CD4-positive, alpha-beta T cell treated with Interleukin-6 for 4 hours (primary cell): ENCODE measurements at regions not wholly inside any gene's neighbourhood (a gene's known extent, or its start where the extent isn't known, plus 50 kb on each side); places are given as distances from the start of the nearest gene placed in this dataset.

Experiments
- DNase-seq: peaks from one replicate; pipeline ENCODE4 v3.0.0-alpha.2; 2020; ENCODE audit warnings: mixed read lengths

DNA sequence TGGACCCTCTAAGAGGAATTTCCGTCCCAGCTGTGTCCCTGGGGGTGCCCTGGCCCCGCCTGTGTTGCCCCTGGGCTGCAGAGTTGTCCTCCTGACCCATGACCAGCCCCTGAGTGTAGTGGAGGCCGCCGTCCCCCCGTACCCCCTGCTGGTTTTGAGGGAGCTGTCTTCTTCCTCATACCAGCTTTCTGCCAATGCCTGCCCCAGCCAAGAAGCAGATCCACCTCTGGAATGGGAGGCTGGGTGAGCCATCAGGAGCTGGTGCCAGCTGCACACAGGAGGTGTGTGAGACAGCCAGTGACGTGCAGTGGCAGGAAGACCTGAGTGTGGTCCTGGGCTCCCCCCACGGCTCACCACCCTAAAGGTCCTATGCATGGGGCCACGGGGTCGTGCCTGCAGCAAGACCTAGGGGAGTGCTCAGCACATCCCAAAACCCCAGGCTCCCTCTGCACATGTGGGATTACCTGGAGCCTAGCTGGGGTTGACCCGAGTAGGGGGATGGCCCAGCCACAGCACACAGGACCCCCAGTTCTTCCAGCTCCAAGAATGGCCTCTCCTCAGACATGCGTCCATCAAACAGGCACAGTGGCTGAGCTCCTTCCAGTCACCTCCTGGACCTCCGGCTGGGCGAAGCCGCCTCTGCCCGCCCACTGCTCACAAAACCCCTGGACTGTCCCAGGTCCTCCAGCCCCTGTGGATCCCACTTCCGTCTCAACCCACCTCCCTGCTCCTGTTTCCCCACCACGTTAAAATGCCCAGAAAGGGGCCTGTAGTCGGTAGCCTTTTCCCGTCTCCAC, 647.6 kb downstream of the BRD1 start:
- no peak for DNase-seq

DNA sequence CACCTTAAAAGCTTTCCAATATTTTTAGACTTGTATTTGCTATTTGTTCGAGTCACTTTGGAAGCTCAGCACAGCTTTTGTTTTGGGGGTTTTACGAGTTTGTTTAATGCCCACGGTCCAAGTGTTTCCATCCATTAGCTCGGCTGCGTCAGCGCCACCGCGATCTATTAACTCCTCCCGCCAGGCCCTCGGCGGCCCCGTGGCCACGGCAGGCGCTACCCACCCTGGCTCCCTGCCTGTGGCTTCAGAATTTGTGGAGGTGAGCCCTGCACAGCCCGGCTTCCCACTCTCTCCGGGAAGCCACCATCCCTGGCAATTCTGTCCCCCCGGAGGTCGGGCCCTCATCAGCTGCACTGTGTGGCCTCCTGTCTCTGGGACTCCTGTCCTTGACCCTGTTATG, 648.5 kb downstream of the BRD1 start:
- DNase-seq: no peak

- no peak for DNase-seq
Observed at GRCh38 chr22:49178246-49179005, 649.2 kb downstream of the BRD1 start.

- no peak for DNase-seq
Observed at GRCh38 chr22:49177666-49178065, 650.0 kb downstream of the BRD1 start.

- DNase-seq: no peak
Observed at GRCh38 chr22:49176956-49177355, 650.7 kb downstream of the BRD1 start.

DNA sequence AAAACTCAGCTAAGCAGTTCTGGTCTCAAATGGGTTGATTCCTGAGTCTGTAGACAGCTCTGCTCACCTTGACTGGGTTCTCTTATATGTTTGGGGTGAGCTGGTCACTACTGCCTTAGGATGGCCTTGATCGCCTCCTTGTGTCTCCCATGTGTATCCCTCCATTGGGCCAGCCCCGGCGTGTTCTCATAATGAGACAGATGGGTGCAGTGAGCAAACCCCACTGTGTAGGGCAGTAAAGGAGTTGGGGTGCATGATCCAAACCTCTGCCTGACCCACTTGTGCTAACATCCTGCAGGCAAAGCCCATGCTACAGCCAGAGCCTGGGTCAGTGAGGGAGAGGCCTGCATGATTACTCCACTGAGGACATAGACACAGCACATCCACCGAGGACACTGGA, 657.6 kb downstream of the BRD1 start:
- DNase-seq: no peak

DNA sequence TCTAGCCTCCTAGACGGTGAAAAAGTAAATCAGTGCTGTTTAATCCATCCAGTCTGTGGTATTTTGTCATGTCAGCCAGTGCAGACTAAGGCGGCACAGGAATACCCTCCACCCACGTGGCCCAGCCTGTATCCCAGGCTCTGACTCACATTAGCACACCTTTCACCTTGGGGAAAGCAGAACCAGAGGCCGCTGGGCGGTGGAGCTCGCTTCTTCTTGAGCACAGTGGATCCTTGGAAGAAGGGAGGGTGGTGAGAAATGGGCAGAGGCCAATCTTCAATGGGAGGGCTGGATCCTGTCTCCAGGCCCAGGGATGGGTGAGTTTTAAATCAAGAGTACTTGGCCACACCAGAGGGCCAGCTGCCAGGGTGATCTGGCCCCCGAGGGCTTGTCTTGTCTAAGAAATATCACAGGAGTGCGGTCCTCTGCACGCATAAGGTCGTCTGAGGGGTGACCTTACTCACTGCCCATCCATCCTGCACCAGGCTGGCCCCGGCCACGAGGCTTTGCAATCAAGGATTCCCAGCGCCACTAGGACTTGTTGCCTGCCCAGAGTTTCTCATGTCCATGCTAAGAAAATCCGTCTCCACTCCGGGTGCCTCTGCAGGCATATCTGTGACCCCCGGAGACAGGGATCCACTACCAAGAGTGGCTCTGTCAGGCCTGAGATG, 658.5 kb downstream of the BRD1 start:
- DNase-seq: no peak

GRCh38 chr22:49168219-49168813, 659.4 kb downstream of the BRD1 start:
- DNase-seq: no peak

GRCh38 chr22:49166746-49167145, 660.9 kb downstream of the BRD1 start:
- DNase-seq: no peak

- no peak for DNase-seq
Observed at GRCh38 chr22:49166211-49166610, 661.5 kb downstream of the BRD1 start.

GRCh38 chr22:49164773-49165320, 662.8 kb downstream of the BRD1 start:
- DNase-seq: no peak

GRCh38 chr22:49163960-49164690, 663.5 kb downstream of the BRD1 start:
- no peak for DNase-seq

- DNase-seq: no peak
Observed at GRCh38 chr22:49163258-49163959, 664.3 kb downstream of the BRD1 start.

DNA sequence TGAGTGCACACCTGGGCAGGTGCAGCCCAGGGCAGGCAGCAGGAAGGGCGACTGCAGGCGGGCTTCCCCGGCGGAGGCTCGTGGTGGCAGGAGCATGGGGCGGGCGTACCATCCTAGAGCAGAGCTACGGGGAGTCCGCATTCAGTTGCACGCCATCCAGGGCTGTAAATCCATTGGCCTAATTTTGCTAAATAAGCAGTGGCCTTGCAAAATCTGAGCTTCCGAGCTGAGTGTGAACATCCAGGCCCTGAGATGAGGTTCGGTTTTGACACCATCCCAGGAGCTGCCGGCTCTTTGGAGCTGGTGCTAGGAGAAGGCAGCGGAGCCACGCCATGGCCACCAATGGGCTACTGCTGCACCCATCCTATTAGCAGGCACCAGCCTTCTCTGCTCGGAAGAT, 664.8 kb downstream of the BRD1 start:
- no peak for DNase-seq

GRCh38 chr22:49161002-49161850, 666.4 kb downstream of the BRD1 start:
- DNase-seq: no peak

GRCh38 chr22:49160261-49161001, 667.2 kb downstream of the BRD1 start:
- DNase-seq: no peak

- DNase-seq: no peak
Observed at GRCh38 chr22:49159711-49160110, 668.0 kb downstream of the BRD1 start.

DNA sequence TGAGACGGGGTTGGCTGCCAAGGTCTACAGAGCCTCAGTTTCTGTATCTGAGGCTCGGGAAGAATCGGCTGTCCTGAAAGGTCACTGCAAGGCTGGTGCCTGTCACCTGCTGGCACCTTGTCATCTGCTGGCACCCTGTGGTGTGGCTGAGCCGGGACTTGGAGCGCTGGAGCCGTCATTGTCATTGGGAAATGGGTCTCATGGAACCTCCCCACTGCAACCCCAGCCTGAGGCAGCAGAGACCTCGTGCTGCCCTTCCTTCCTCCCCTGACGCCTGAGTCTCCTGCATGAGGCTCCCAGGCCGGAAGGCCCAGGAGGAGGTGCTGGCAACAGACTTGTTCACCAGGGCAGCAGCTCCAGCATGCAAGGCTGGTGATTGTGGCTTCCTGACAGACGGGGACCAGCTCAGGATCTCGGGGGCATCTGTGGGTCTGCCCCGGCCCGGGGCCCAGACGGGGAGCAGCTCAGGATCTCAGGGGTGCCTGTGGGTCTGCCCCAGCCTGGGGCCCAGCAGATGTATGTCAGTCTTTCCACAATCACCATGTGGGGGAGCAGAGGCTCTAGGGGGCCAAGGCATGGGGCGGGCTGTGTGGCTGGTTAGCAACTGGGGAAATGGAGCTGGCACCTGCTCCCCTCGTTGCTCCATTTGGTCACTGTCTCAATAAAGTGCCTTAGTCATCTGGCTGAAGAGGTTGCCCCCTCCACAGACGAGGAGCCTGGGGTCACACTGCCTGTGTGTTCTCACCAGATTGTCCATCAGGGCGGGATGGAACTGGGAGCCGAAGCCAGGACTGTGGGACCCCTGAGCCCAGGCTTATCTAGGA, 668.7 kb downstream of the BRD1 start:
- DNase-seq: no peak
